ENCODE measurements at regions not wholly inside any gene's neighbourhood (a gene's known extent, or its start where the extent isn't known, plus 50 kb on each side); places are given as distances from the start of the nearest gene placed in this dataset.
"Not testable (repeated sequence)": the region's sequence is repeated elsewhere in the genome, so short reads cannot be mapped to it uniquely, and the experiment has no call there.

- no peak for DNase-seq
Observed at GRCh38 chr13:73310366-73310765, 251.6 kb downstream of the KLF5 start.

- no peak for DNase-seq
Observed at GRCh38 chr13:73307481-73307880, 248.7 kb downstream of the KLF5 start.

- no peak for DNase-seq
Observed at GRCh38 chr13:73306688-73307087, 247.9 kb downstream of the KLF5 start.

DNA sequence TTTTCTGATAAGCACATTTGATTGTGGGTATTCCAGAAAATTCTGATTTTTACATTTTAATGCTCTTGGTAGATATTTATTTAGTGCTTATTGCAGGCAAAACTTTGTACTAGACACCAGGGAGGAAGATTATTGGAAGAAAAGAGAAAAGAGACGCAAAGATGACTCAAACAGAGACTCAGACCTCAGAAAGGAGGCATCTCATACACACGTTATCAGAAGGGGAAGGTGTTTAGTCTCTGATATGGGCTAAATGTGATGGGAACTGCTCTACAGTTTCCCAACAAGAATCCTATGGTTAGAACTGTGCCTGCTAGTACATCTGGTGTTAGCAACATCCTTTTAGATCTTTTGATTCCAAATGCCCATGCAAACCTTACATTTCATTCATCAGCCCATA, 245.6 kb downstream of the KLF5 start:
- no peak for DNase-seq

GRCh38 chr13:73303851-73304250, 245.0 kb downstream of the KLF5 start:
- no peak for DNase-seq

GRCh38 chr13:73301622-73302021, 242.8 kb downstream of the KLF5 start:
- DNase-seq, result not testable (repeated sequence)

DNA sequence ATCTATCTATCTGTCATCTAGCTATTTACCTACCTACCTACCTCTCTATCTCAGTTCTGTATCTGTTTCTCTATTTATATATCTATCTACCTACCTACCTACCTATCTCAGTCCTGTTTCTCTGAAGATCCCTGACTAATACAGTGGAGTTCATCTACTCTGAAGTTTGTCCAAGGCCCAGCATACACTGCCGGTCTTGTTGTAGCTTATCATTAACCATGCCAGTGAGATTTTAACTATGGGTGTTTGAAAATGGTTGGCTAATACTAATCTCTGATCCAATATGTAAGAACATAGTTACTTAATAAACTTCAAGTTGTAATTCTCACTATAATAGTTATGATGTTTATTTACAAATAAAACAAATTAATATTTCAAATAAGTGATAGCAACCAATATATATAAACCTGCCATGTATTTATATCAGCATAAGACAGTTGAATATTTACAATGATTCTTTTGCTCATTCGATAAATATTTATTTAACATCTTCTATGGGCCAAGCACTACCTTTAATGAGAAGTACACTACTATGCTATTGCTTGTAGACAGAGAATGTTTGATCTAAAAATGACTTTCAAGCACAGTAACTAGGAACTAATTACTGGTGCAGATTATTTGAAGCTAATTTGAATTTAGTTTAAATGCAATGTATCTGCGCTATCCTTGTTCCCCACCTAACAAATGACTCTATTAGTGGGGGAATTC, 242.1 kb downstream of the KLF5 start:
- DNase-seq, result no peak

DNA sequence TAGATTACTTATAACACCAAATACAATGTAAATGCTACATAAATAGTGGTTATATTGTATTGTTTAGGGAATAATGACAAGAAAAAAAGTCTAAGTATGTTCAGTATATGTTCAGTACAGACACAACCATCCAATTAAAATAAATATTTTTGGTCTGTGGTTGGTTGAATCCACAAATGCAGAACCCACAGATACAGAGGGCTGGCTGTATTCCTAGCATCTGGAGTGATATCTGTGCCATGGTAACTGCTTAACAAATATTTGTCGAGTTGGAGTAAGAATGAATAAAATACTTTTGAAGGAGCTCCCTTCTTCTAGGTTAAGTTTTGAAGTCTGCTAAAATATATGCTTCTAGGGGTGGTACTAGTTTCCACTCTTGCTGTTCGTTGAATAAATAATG, 241.0 kb downstream of the KLF5 start:
- no peak for DNase-seq

- DNase-seq, result no peak
Observed at GRCh38 chr13:73293913-73294523, 235.2 kb downstream of the KLF5 start.

GRCh38 chr13:73292127-73292526, 233.3 kb downstream of the KLF5 start:
- DNase-seq, result no peak

DNA sequence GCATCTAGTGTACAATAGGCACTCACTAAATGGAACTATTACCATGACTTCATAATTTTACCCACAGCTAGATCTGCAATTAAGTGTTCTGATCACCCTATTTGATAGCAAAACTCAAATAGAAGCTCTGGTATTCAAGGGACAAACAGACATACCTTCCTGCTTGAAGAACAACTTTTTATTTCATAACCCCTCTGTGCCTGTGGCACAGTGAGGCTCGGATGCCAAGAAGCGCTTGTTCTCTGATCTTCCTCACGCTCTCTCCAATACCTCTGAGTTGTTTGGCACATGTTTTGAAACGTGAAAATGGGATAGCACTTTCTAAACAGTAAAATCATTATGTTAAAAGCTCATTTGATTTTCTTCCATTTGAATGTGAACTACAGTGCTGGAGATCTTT, 232.0 kb downstream of the KLF5 start:
- DNase-seq, result no peak

DNA sequence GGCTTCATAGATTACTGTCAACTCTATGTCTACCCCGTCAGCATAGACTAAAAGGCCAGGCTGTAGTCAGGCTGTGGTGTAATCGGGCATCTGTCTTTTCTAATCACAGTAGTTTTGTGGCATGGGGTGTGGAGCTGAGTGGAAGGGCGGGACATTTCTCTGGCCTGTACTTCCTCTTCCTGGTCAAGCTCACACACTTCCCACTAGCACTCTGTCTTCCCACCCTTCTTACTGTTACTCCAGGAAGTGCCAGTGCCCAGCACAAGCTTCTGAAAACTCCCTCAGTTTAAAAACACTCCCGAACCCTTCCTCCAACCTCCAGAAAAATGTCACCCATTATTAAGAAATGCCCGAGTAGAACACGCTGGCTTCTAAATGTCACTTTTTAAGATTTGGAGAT, 229.8 kb downstream of the KLF5 start:
- no peak for DNase-seq

DNA sequence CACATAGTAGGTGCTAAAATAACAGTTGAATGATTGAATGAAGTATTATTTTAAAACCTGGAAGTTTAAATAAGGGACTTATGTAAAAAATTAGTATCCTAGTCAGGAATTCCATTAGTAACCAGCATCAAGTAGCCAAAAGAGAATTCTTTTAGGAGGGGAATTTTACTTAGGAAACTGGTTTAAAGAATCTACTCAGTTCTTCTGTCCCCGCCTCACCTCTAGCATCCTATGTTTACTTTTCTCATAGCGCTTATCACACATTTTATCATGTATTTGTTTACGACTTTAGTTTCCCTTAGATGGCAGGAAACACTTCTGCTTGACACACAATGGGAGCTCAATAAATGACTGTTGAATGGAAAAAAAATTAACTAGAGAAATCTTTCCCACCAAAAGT, 229.0 kb downstream of the KLF5 start:
- DNase-seq, result no peak

- no peak for DNase-seq
Observed at GRCh38 chr13:73286942-73287620, 228.3 kb downstream of the KLF5 start.

DNA sequence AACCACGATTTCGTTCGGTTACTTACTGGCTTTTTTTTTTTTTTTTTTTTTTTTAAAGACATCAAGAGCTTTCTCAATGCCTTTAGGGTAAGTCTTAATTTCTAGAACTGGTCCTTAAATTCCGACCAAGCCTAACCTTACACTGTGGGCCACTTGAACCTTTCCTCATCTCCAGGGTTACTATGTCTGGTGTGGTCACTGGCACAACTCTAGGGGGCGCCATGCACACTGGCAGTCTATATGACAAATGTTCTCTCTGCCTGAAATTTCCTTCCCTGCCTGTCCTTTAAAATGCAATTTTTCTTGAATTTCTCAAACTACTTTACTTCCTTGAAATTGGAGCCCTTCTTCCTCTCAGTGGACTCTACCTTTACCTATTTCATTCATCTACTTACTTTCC, 227.4 kb downstream of the KLF5 start:
- DNase-seq, result no peak

DNA sequence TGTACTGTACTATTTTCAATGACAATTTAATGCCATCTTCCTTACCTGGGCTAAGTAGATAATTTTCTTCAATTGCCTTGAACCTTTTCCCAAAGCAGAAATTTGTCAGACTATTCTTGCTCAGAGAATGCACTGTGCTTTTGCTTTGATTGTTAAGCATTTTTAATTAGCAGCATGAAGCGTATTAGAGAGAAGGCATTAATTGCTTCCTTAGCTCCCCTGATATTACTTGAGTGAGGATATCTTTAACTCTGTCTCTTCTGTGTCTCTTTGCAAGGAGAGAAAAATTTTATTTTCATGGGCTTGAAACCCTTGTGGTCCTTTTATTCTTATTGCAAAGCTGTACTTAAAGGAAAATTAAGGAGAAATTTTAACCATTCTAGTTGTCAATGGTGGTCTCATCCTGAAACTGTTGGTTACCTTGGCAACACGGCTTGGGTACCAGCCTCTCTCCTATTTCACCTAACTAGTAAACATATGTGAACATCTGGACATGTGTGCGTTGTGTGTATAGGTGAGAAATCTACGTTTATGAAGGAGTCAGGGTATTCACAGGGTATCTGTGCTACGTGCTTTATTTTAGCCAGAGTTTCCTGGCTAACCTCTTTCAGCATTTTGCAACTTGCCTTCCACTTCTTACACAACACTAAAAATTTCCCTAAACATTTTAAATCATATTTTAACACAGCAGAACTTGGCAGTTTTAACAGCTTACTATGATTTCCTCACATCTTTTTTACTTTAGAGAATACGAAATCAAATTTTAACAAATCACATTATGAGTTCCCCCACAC, 225.5 kb downstream of the KLF5 start:
- no peak for DNase-seq

GRCh38 chr13:73283636-73284035, 224.8 kb downstream of the KLF5 start:
- no peak for DNase-seq

GRCh38 chr13:73281746-73282145, 222.9 kb downstream of the KLF5 start:
- DNase-seq, result no peak

DNA sequence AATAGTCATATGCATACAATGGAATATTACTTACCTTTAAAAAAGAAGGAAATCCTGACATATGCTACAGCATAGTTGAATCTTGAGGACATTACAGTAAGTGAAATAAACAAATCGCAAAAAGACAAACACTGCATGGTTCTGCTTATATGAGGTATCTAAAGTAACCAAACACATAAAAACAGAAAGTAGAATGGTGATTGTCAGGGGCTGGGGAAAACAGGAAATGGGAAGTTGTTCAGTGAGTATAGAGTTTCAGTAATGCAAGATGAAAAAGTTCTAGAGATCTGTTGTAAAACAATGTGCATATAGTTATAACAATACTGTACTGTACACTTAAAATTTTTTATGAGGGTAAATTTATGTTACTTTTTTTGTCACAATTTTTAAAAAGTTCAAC, 219.4 kb downstream of the KLF5 start:
- DNase-seq, result no peak

DNA sequence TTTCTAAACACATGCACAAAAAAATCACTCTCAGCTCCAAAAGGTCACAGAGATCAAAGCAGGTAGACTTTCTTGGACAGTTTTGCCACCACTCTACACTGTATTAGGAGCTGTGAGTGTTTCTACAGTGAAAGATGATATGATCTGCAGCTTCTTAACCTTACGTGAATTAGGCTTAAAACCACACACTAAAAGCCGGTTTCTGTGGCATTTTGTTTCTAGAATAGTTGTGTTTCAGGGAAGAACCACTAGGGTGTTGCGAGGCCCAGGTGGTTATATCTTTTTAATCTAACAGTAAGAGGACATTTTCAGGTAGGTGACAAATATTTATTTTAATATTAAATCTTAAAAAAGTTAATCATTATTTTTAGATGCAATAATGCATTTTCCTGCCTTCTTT, 216.4 kb downstream of the KLF5 start:
- DNase-seq, result no peak

DNA sequence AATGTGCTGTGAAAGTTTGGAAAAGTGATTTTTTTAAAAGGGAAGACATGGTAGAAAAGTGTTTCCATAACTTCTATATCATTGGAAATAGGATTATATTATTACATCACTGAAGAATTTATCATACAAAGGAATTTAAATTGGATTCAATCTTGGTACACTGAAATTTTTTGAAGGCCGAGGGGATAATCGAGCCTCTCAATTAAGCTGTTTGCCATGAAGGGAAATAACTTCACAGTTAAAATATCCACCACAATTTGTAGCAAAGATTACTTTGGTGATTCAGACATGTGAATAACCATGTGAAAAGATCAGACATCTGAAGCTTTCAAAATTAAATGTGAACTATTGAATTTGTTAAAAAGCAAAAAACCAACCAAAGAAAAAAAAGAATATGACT, 215.3 kb downstream of the KLF5 start:
- DNase-seq, result no peak

- no peak for DNase-seq
Observed at GRCh38 chr13:73273745-73274144, 214.9 kb downstream of the KLF5 start.

DNA sequence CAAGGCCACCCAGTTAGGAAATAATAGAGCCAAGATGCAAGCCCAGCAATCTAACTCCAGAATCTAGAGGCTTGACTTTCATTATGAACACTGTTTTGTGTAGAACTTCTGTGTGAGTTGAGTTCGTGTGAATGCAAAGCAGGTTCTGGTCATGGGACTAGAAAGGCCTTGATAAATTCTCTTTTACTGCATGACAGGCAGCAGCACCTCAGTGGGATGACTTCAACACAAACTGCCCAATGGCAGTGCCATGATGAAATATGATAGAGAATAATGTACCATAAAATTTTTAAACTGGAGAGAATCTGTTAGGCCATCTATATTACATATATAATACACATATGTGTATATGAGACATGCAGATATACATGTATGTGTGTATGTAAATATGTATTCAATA, 214.5 kb downstream of the KLF5 start:
- DNase-seq, result no peak

GRCh38 chr13:73272831-73273230, 214.0 kb downstream of the KLF5 start:
- DNase-seq, result no peak
